ENCODE measurements at regions not wholly inside any gene's neighbourhood (a gene's known extent, or its start where the extent isn't known, plus 50 kb on each side); places are given as distances from the start of the nearest gene placed in this dataset.
A peak's percentile ranks its signal among the peaks of the same experiment; 100 is the strongest.

GRCh38 chr6:44028789-44029310 lies 98.4 kb downstream of the MRPL14 start:
- Histone ChIP-seq H3K27ac (replicated peaks) (no peak overlapping the region), H3K4me3 (replicated peaks; ENCODE audit: insufficient read depth, low read length) (no peak overlapping the region), H3K27me3 (ENCODE audit: insufficient read depth, poor library complexity, severe bottlenecking) (no peaks in the 10 kb centered on the region)
- DNase-seq (ENCODE audit: low read depth in 1 of 2, low spot score in 1 of 2), result no peak
- TF ChIP-seq SPI1 (IDR thresholded peaks at IDR 0.05; ENCODE audit: borderline replicate concordance, low read depth), result no peak
- no peak for TF ChIP-seq GABPA (IDR thresholded peaks at IDR 0.05; ENCODE audit: low read depth)
- TF ChIP-seq REST (IDR thresholded peaks at IDR 0.05; ENCODE audit: insufficient replicate concordance, low read depth), result no peak
- no peak for TF ChIP-seq POLR2AphosphoS5 (IDR thresholded peaks at IDR 0.05; ENCODE audit: low read depth)
- no peak for TF ChIP-seq CTCF (IDR thresholded peaks at IDR 0.05; ENCODE audit: insufficient read depth, low read length)

GRCh38 chr6:44025226-44025625 lies 102.0 kb downstream of the MRPL14 start:
- no peak for DNase-seq (ENCODE audit: low read depth in 1 of 2, low spot score in 1 of 2)
- no peak overlapping the region for H3K27ac ChIP-seq (replicated peaks)
- TF ChIP-seq REST (IDR thresholded peaks at IDR 0.05; ENCODE audit: insufficient replicate concordance, low read depth) (no peak), GABPA (IDR thresholded peaks at IDR 0.05; ENCODE audit: low read depth) (no peak), POLR2AphosphoS5 (IDR thresholded peaks at IDR 0.05; ENCODE audit: low read depth) (no peak), CTCF (IDR thresholded peaks at IDR 0.05; ENCODE audit: insufficient read depth, low read length) (no peak), SPI1 (IDR thresholded peaks at IDR 0.05; ENCODE audit: borderline replicate concordance, low read depth) (no peak)
- no peak overlapping the region for H3K4me3 ChIP-seq (replicated peaks; ENCODE audit: insufficient read depth, low read length)
- no peaks in the 10 kb centered on the region for H3K27me3 ChIP-seq (ENCODE audit: insufficient read depth, poor library complexity, severe bottlenecking)

GRCh38 chr6:44024574-44025219 lies 102.6 kb downstream of the MRPL14 start:
- Histone ChIP-seq H3K27me3 (ENCODE audit: insufficient read depth, poor library complexity, severe bottlenecking) (no peaks in the 10 kb centered on the region), H3K27ac (replicated peaks) (no peak overlapping the region), H3K4me3 (replicated peaks; ENCODE audit: insufficient read depth, low read length) (no peak overlapping the region)
- TF ChIP-seq REST (IDR thresholded peaks at IDR 0.05; ENCODE audit: insufficient replicate concordance, low read depth) (no peak), GABPA (IDR thresholded peaks at IDR 0.05; ENCODE audit: low read depth) (no peak), CTCF (IDR thresholded peaks at IDR 0.05; ENCODE audit: insufficient read depth, low read length) (no peak), SPI1 (IDR thresholded peaks at IDR 0.05; ENCODE audit: borderline replicate concordance, low read depth) (0 out of 2 replicates have a peak, but pooled peaks have one; percentile 19)
- DNase-seq (ENCODE audit: low read depth in 1 of 2, low spot score in 1 of 2), result peak in 1 of 2 experiments; percentile 78
